OCI-LY3 (cell line): ENCODE measurements at regions not wholly inside any gene's neighbourhood (a gene's known extent, or its start where the extent isn't known, plus 50 kb on each side); places are given as distances from the start of the nearest gene placed in this dataset.

Experiments used
- H2AFZ ChIP-seq: fragments of 200-600, 300-600 bp; shearing (Covaris generic); 2 replicates; pipeline ENCODE4 v1.6.0; 2014; ENCODE audit warnings: antibody characterized with exemption, low read depth, low read length
- H3K27ac ChIP-seq: fragments of 200-600, 300-600 bp; sonication (generic); 2 replicates; pipeline ENCODE4 v1.5.1; 2014; ENCODE audit warnings: mild to moderate bottlenecking, low read length, moderate library complexity, mixed read lengths
- H3K27me3 ChIP-seq: fragments of 200-600, 300-600 bp; sonication (generic); 2 replicates; pipeline ENCODE4 v1.6.1; 2014; ENCODE audit warnings: low read depth, low read length, mixed read lengths
- H3K36me3 ChIP-seq: fragments of 200-600, 300-600 bp; sonication (generic); replicated peaks from 2 replicates; pipeline ENCODE3; 2014; ENCODE audit warnings: low read depth, low read length, mixed read lengths
- H3K4me1 ChIP-seq: fragments of 300-600, 200-600 bp; sonication (generic); 2 replicates; pipeline ENCODE4 v1.6.1; 2014; ENCODE audit warnings: low read length, mixed read lengths
- H3K4me2 ChIP-seq: fragments of 200-600, 300-600 bp; sonication (generic); 2 replicates; pipeline ENCODE4 v1.6.1; 2014; ENCODE audit warnings: low read length, mixed read lengths
- H3K4me3 ChIP-seq: fragments of 300-600, 200-600 bp; sonication (generic); 2 replicates; pipeline ENCODE4 v1.5.1; 2014; ENCODE audit warnings: antibody characterized with exemption, mild to moderate bottlenecking, low read length, moderate library complexity
- H3K79me2 ChIP-seq: fragments of 300-600, 200-600 bp; shearing (Covaris generic); 2 replicates; pipeline ENCODE4 v1.6.1; 2014; ENCODE audit warnings: mild to moderate bottlenecking, low read length, mixed read lengths
- H3K9ac ChIP-seq: fragments of 300-600, 200-600 bp; shearing (Covaris generic); 2 replicates; pipeline ENCODE4 v1.6.0; 2014; ENCODE audit warnings: mild to moderate bottlenecking, low read length, moderate library complexity
- H3K9me3 ChIP-seq: fragments of 200-600, 300-600 bp; shearing (Covaris generic); 2 replicates; pipeline ENCODE4 v1.6.1; 2014; ENCODE audit warnings: low read length, mixed read lengths; ENCODE audit not compliant: insufficient read depth
- H4K20me1 ChIP-seq: fragments of 200-600, 300-600 bp; sonication (generic); 2 replicates; pipeline ENCODE4 v1.6.1; 2016; ENCODE audit warnings: low read length, mixed read lengths; ENCODE audit not compliant: insufficient read depth
- CTCF ChIP-seq: fragments of 200-600, 300-600 bp; sonication (generic); IDR thresholded peaks from 2 replicates; pipeline ENCODE4 v1.5.1; 2014; ENCODE audit warnings: antibody characterized with exemption, low read length, low read depth
- EZH2phosphoT487 ChIP-seq: fragments of 200-600 bp; shearing (Covaris generic); IDR thresholded peaks from 2 replicates; pipeline ENCODE4 v1.6.1; 2018; ENCODE audit warnings: antibody characterized with exemption, mixed run types, low read depth

DNA sequence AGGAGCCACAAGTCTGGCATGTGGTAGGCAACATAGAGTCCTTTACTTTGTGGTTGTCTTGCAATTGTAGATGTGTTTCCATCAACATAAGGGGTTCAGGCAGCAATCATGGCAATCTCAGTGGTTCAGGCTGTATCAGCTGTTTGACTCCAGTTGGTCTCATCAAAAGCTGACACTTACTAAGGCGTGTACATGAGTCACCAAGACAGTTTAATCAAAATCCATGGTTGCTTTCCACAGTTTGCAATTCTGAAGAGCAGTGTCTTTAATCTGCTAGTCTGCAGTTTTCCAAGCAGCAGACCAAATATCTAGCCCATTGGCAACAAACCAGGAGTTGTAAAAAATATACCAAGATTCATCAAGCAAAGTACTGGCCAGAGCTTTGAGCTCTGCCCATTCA, 210.2 kb downstream of the MDFIC start:
- H3K4me1 ChIP-seq, result no peaks in the 10 kb centered on the region
- no peaks in the 10 kb centered on the region for H3K79me2 ChIP-seq
- TF ChIP-seq EZH2phosphoT487 (no peak), CTCF (no peak)
- no peak overlapping the region for H2AFZ ChIP-seq
- H3K36me3 ChIP-seq, result no peaks in the 10 kb centered on the region
- H3K27ac ChIP-seq, result no peak overlapping the region
- H4K20me1 ChIP-seq, result no peaks in the 10 kb centered on the region
- H3K9ac ChIP-seq, result no peak overlapping the region
- no peak overlapping the region for H3K4me2 ChIP-seq
- H3K9me3 ChIP-seq, result no peaks in the 10 kb centered on the region
- H3K4me3 ChIP-seq, result no peak overlapping the region
- no peaks in the 10 kb centered on the region for H3K27me3 ChIP-seq

DNA sequence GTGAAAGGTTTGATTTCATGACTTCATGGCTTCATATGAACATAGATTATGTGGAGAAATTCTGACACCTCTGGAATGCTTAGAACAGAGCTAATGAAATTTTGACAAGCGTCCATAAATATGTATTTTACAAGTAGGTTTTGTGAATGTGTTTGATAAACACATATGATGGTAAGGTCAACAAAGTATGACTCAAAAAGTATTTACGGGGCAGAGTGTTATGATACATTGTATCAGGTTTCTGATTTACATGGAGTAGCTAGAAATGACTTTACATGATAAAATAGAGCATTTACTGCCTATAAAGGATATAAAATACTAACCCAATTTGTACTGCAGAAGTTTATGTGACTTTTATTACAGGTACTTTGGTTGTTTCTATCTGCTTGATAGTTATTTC, 206.3 kb downstream of the MDFIC start:
- Histone ChIP-seq H3K4me1 (no peaks in the 10 kb centered on the region), H3K27ac (no peak overlapping the region), H3K4me3 (no peak overlapping the region), H3K79me2 (no peaks in the 10 kb centered on the region), H3K36me3 (no peaks in the 10 kb centered on the region), H3K9me3 (no peaks in the 10 kb centered on the region), H3K27me3 (no peaks in the 10 kb centered on the region), H4K20me1 (no peaks in the 10 kb centered on the region), H3K9ac (no peak overlapping the region), H2AFZ (no peak overlapping the region), H3K4me2 (no peak overlapping the region)
- no peak for TF ChIP-seq CTCF
- no peak for TF ChIP-seq EZH2phosphoT487

DNA sequence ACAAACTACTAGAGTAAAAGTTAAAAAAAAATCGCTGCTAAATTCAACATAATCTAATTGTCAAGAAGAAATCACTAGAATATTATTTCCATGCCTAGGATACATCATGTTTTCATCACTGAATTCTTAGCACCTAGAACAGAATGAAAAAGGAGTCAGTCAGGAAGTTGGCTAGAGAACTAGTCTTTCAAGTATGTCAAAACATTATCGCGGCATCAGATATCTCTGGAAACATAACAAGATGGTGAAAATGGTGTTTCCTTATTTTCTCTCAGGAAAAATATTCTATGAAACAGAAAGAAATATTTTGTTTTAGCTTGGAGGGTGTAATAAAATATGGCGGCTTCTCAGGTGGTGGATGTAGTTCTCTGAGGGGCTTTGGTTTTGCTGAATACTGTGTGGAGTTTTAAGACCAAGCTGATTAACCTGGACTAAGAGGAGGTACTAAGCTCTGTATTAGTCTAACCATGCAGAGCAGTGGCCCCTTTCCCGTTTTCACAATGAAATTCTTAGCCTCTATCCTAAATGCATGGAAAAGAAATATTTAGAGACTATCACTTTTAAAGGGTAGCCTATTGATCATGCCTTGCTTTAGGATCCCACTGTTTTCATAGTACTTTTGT, 205.6 kb downstream of the MDFIC start:
- no peaks in the 10 kb centered on the region for H3K36me3 ChIP-seq
- no peak overlapping the region for H3K27ac ChIP-seq
- H4K20me1 ChIP-seq, result no peaks in the 10 kb centered on the region
- H3K9ac ChIP-seq, result no peak overlapping the region
- H3K4me3 ChIP-seq, result no peak overlapping the region
- H3K79me2 ChIP-seq, result no peaks in the 10 kb centered on the region
- no peaks in the 10 kb centered on the region for H3K27me3 ChIP-seq
- TF ChIP-seq CTCF (no peak), EZH2phosphoT487 (no peak)
- no peaks in the 10 kb centered on the region for H3K9me3 ChIP-seq
- H2AFZ ChIP-seq, result no peak overlapping the region
- no peaks in the 10 kb centered on the region for H3K4me1 ChIP-seq
- no peak overlapping the region for H3K4me2 ChIP-seq

DNA sequence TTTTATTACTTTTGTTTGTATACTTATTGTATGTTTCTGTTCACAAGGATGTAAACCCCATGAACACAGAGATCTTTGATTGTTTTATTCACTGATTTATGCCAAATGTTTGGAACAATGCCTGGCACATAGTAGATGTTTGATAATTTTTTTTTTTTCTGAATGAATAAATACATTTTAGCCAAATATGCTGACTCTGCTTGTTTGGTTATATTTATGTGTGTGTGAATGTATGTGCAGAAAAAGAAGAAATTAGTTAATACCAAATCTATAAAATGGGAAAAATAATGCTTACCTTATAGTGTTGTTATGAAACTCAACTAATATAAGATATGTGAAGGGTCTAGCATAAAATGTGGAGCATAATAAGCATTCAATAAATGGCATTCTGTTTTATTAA, 203.9 kb downstream of the MDFIC start:
- Histone ChIP-seq H2AFZ (no peak overlapping the region), H3K4me1 (no peaks in the 10 kb centered on the region), H3K9me3 (no peaks in the 10 kb centered on the region), H3K27me3 (no peaks in the 10 kb centered on the region), H3K79me2 (no peaks in the 10 kb centered on the region), H3K36me3 (no peaks in the 10 kb centered on the region), H3K4me3 (no peak overlapping the region), H4K20me1 (no peaks in the 10 kb centered on the region), H3K4me2 (no peak overlapping the region), H3K27ac (no peak overlapping the region), H3K9ac (no peak overlapping the region)
- no peak for TF ChIP-seq EZH2phosphoT487
- no peak for TF ChIP-seq CTCF
